B cell (primary cell): ENCODE measurements at regions not wholly inside any gene's neighbourhood (a gene's known extent, or its start where the extent isn't known, plus 50 kb on each side); places are given as distances from the start of the nearest gene placed in this dataset.
"Not testable (repeated sequence)": the region's sequence is repeated elsewhere in the genome, so short reads cannot be mapped to it uniquely, and the experiment has no call there.

Experiments used
- CTCF ChIP-seq: fragments of 200-600 bp; IDR thresholded peaks from one replicate; pipeline ENCODE4 v1.8.0; 2022; ENCODE audit warnings: antibody characterized with exemption, mild to moderate bottlenecking
- EZH2 ChIP-seq: IDR thresholded peaks from 2 replicates; pipeline ENCODE4 v1.6.1; 2012; ENCODE audit warnings: borderline replicate concordance, low read depth, mild to moderate bottlenecking, moderate library complexity, low read length; ENCODE audit not compliant: insufficient read depth, poor library complexity, severe bottlenecking

- not testable (repeated sequence) for TF ChIP-seq EZH2, CTCF
These were observed 66.5 kb upstream of the CLEC6A start for GRCh38 chr12:8389296-8389695.
